Trophoblast cell (in vitro differentiated cells and primary cell): ENCODE measurements at regions not wholly inside any gene's neighbourhood (a gene's known extent, or its start where the extent isn't known, plus 50 kb on each side); places are given as distances from the start of the nearest gene placed in this dataset.

Experiments used
- DNase-seq, 2 donors: peaks; one replicate each; pipeline ENCODE4 v3.0.0-alpha.2; 2016
- H2AFZ ChIP-seq: 2 replicates; pipeline ENCODE4 v1.6.1; 2013; ENCODE audit warnings: low read length, moderate library complexity, mild to moderate bottlenecking; ENCODE audit not compliant: insufficient read depth, poor library complexity
- H2AK5ac ChIP-seq: 2 replicates; pipeline ENCODE4 v1.6.1; 2013; ENCODE audit warnings: mild to moderate bottlenecking, low read length
- H2BK120ac ChIP-seq: 2 replicates; pipeline ENCODE4 v1.6.1; 2013; ENCODE audit warnings: low read length, mild to moderate bottlenecking, moderate library complexity; ENCODE audit not compliant: insufficient read depth, poor library complexity
- H2BK12ac ChIP-seq: 2 replicates; pipeline ENCODE4 v1.6.1; 2013; ENCODE audit warnings: mild to moderate bottlenecking, low read length, moderate library complexity
- H2BK5ac ChIP-seq: 2 replicates; pipeline ENCODE4 v1.6.1; 2013; ENCODE audit warnings: low read length, low read depth, moderate library complexity, mild to moderate bottlenecking; ENCODE audit not compliant: poor library complexity
- H3K14ac ChIP-seq: 2 replicates; pipeline ENCODE4 v1.6.1; 2013; ENCODE audit warnings: mild to moderate bottlenecking, low read length
- H3K18ac ChIP-seq: 2 replicates; pipeline ENCODE4 v1.6.1; 2013; ENCODE audit warnings: mild to moderate bottlenecking, low read length
- H3K23ac ChIP-seq: 2 replicates; pipeline ENCODE4 v1.6.1; 2013; ENCODE audit warnings: low read length
- H3K27ac ChIP-seq: 2 replicates; pipeline ENCODE4 v1.5.1; 2013; ENCODE audit warnings: low read depth, mild to moderate bottlenecking, inconsistent platforms, low read length, moderate library complexity
- H3K27me3 ChIP-seq: 2 replicates; pipeline ENCODE4 v1.6.1; 2013; ENCODE audit warnings: inconsistent platforms, mild to moderate bottlenecking, low read length, moderate library complexity; ENCODE audit not compliant: insufficient read depth
- H3K36me3 ChIP-seq, 2 experiments: 1 replicate in 1 of 2; 2 replicates in 1 of 2; pipeline ENCODE4 v1.6.1; 2013; ENCODE audit warnings: low read length in 2 of 2, mild to moderate bottlenecking in 2 of 2, moderate library complexity in 1 of 2; ENCODE audit not compliant: insufficient read depth in 2 of 2, control insufficient read depth in 1 of 2
- H3K4ac ChIP-seq: 2 replicates; pipeline ENCODE4 v1.6.1; 2013; ENCODE audit warnings: low read depth, mild to moderate bottlenecking, low read length, moderate library complexity
- H3K4me1 ChIP-seq, 2 experiments: 1 replicate in 1 of 2; 2 replicates in 1 of 2; pipeline ENCODE4 v1.6.1; 2013; ENCODE audit warnings: low read length in 2 of 2, mild to moderate bottlenecking in 2 of 2, moderate library complexity in 1 of 2; ENCODE audit not compliant: insufficient read depth in 2 of 2, control insufficient read depth in 1 of 2
- H3K4me2 ChIP-seq: 2 replicates; pipeline ENCODE4 v1.6.1; 2013; ENCODE audit warnings: inconsistent platforms, mild to moderate bottlenecking, low read length, moderate library complexity
- H3K4me3 ChIP-seq: 2 replicates; pipeline ENCODE4 v1.5.1; 2013; ENCODE audit warnings: mild to moderate bottlenecking, low read depth, low read length, inconsistent platforms
- H3K79me1 ChIP-seq: one replicate; pipeline ENCODE4 v1.6.1; 2013; ENCODE audit warnings: low read length
- H3K79me2 ChIP-seq: 2 replicates; pipeline ENCODE4 v1.6.1; 2013; ENCODE audit warnings: low read length, mild to moderate bottlenecking; ENCODE audit not compliant: control insufficient read depth, insufficient read depth, poor library complexity
- H3K9ac ChIP-seq: 2 replicates; pipeline ENCODE4 v1.6.1; 2013; ENCODE audit warnings: mild to moderate bottlenecking, low read length
- H3K9me3 ChIP-seq: 2 replicates; pipeline ENCODE4 v1.6.1; 2013; ENCODE audit warnings: low read depth, mild to moderate bottlenecking, control low read depth, inconsistent platforms, low read length; ENCODE audit not compliant: insufficient read depth
- H4K12ac ChIP-seq: 2 replicates; pipeline ENCODE4 v1.6.1; 2013; ENCODE audit warnings: low read depth, mild to moderate bottlenecking, low read length, moderate library complexity
- H4K8ac ChIP-seq: 2 replicates; pipeline ENCODE4 v1.6.1; 2013; ENCODE audit warnings: low read depth, mild to moderate bottlenecking, low read length, moderate library complexity
- H4K91ac ChIP-seq: one replicate; pipeline ENCODE4 v1.6.1; 2013; ENCODE audit warnings: low read depth, mild to moderate bottlenecking, low read length, moderate library complexity
- WGBS: extraction: QIAGEN DNeasy Blood & Tissue Kit; methylation state at CpG from one replicate; pipeline ENCODE4 v1.1.7; 2013; ENCODE audit warnings: missing lambda C conversion rate; ENCODE audit not compliant: insufficient read length, insufficient coverage; ENCODE audit errors: extremely low coverage; 5-methylcytosine and 5-hydroxymethylcytosine counted together

GRCh38 chr4:165802452-165802851 is 70.6 kb upstream of the TLL1 start:
- H3K79me2 ChIP-seq = no peaks in the 10 kb centered on the region
- DNase-seq = no peak
- no CpG with 5 or more reads among the region's 2 CpGs for WGBS
- H3K9me3 ChIP-seq = no peaks in the 10 kb centered on the region
- H3K79me1 ChIP-seq = no peaks in the 10 kb centered on the region
- no peak overlapping the region for H3K4ac ChIP-seq
- H4K12ac ChIP-seq = no peak overlapping the region
- no peak overlapping the region for H3K4me3 ChIP-seq
- no peak overlapping the region for H2AFZ ChIP-seq
- H3K27ac ChIP-seq = no peak overlapping the region
- no peak overlapping the region for H3K18ac ChIP-seq
- no peak overlapping the region for H4K8ac ChIP-seq
- H3K4me2 ChIP-seq = no peak overlapping the region
- H3K9ac ChIP-seq = no peak overlapping the region
- H2BK120ac ChIP-seq = no peak overlapping the region
- no peak overlapping the region for H2BK12ac ChIP-seq
- no peak overlapping the region for H4K91ac ChIP-seq
- H3K14ac ChIP-seq = no peak overlapping the region
- H3K4me1 ChIP-seq = no peaks in the 10 kb centered on the region
- H2AK5ac ChIP-seq = no peak overlapping the region
- no peaks in the 10 kb centered on the region for H3K27me3 ChIP-seq
- H3K36me3 ChIP-seq = no peaks in the 10 kb centered on the region
- H2BK5ac ChIP-seq = no peak overlapping the region
- H3K23ac ChIP-seq = no peak overlapping the region

DNA sequence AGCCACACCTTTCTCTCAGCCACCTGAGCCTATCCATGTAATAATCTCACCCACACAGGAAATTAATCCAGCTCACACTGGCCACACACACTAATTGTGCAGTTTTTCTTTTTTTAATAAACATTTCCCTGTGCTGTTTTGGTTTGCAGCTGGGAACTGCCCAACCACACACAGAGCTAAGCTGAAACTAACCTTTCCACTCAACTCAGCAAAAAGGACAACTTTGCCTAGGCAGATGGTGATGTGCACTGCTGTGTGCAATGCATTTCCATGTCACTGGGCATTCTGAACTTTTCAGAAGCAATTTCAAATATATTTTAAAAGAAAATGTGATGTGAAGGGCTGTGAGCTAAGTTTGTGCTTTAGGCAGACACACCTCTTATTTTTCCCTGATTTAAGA is 70.0 kb upstream of the TLL1 start:
- Histone ChIP-seq H2AFZ (no peak overlapping the region), H3K36me3 (no peaks in the 10 kb centered on the region), H2BK12ac (no peak overlapping the region), H3K4me1 (no peaks in the 10 kb centered on the region), H3K14ac (no peak overlapping the region), H4K8ac (no peak overlapping the region), H3K79me2 (no peaks in the 10 kb centered on the region), H3K23ac (no peak overlapping the region), H3K4me3 (no peak overlapping the region), H4K12ac (no peak overlapping the region), H3K79me1 (no peaks in the 10 kb centered on the region), H3K18ac (no peak overlapping the region), H2AK5ac (no peak overlapping the region), H3K9me3 (no peaks in the 10 kb centered on the region), H3K27ac (no peak overlapping the region), H3K9ac (no peak overlapping the region), H3K27me3 (no peaks in the 10 kb centered on the region), H4K91ac (no peak overlapping the region), H2BK120ac (no peak overlapping the region), H2BK5ac (no peak overlapping the region), H3K4me2 (no peak overlapping the region), H3K4ac (no peak overlapping the region)
- no peak for DNase-seq

GRCh38 chr4:165805406-165805805 is 67.6 kb upstream of the TLL1 start:
- Histone ChIP-seq H2AFZ (no peak overlapping the region), H3K23ac (no peak overlapping the region), H3K27me3 (no peaks in the 10 kb centered on the region), H2AK5ac (no peak overlapping the region), H4K8ac (no peak overlapping the region), H3K36me3 (no peaks in the 10 kb centered on the region), H3K14ac (no peak overlapping the region), H3K4ac (no peak overlapping the region), H3K4me2 (no peak overlapping the region), H3K18ac (no peak overlapping the region), H2BK120ac (no peak overlapping the region), H3K4me1 (no peaks in the 10 kb centered on the region), H2BK12ac (no peak overlapping the region), H3K9ac (no peak overlapping the region), H4K12ac (no peak overlapping the region), H4K91ac (no peak overlapping the region), H2BK5ac (no peak overlapping the region), H3K4me3 (no peak overlapping the region), H3K27ac (no peak overlapping the region), H3K9me3 (no peaks in the 10 kb centered on the region), H3K79me2 (no peaks in the 10 kb centered on the region), H3K79me1 (no peaks in the 10 kb centered on the region)
- DNase-seq = no peak

DNA sequence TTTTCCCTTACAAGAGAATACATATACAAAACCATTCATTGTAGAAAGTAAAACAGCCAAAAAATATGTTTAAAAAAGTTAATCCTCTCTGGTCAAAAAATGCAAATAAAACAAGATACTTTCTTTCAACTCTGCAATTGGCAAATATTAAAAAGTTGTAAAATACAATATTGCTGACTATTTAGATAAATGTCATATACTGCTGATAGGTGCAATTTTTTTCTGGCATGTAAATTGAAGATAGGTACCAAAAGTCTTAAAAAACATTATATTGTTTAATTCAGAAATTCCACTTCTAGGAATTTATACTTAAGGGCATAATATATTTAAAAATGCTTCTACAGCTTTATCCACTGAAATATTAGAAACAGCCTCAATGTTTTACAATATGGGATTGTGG is 66.4 kb upstream of the TLL1 start:
- no peak for DNase-seq
- H2BK12ac ChIP-seq = no peak overlapping the region
- no peak overlapping the region for H4K12ac ChIP-seq
- H3K4ac ChIP-seq = no peak overlapping the region
- H3K9ac ChIP-seq = no peak overlapping the region
- H3K4me3 ChIP-seq = no peak overlapping the region
- no peak overlapping the region for H4K91ac ChIP-seq
- H3K9me3 ChIP-seq = no peaks in the 10 kb centered on the region
- no peak overlapping the region for H3K14ac ChIP-seq
- no peak overlapping the region for H2BK120ac ChIP-seq
- H3K79me2 ChIP-seq = no peaks in the 10 kb centered on the region
- no peak overlapping the region for H3K4me2 ChIP-seq
- H3K27me3 ChIP-seq = no peaks in the 10 kb centered on the region
- H3K23ac ChIP-seq = no peak overlapping the region
- H2AK5ac ChIP-seq = no peak overlapping the region
- H4K8ac ChIP-seq = no peak overlapping the region
- no peaks in the 10 kb centered on the region for H3K4me1 ChIP-seq
- H3K79me1 ChIP-seq = no peaks in the 10 kb centered on the region
- no peaks in the 10 kb centered on the region for H3K36me3 ChIP-seq
- no peak overlapping the region for H3K18ac ChIP-seq
- no peak overlapping the region for H2BK5ac ChIP-seq
- H3K27ac ChIP-seq = no peak overlapping the region
- no peak overlapping the region for H2AFZ ChIP-seq

- no peak overlapping the region for H2BK5ac ChIP-seq
- no peak overlapping the region for H3K4ac ChIP-seq
- no peak overlapping the region for H4K12ac ChIP-seq
- H3K36me3 ChIP-seq = no peaks in the 10 kb centered on the region
- no peak overlapping the region for H3K23ac ChIP-seq
- H3K4me1 ChIP-seq = no peaks in the 10 kb centered on the region
- WGBS = no CpG with 5 or more reads among the region's 2 CpGs
- H2AFZ ChIP-seq = no peak overlapping the region
- no peak overlapping the region for H2BK12ac ChIP-seq
- no peak overlapping the region for H4K8ac ChIP-seq
- no peaks in the 10 kb centered on the region for H3K79me1 ChIP-seq
- no peak overlapping the region for H4K91ac ChIP-seq
- H3K14ac ChIP-seq = no peak overlapping the region
- H3K27ac ChIP-seq = no peak overlapping the region
- no peak overlapping the region for H2AK5ac ChIP-seq
- no peaks in the 10 kb centered on the region for H3K79me2 ChIP-seq
- no peaks in the 10 kb centered on the region for H3K9me3 ChIP-seq
- H2BK120ac ChIP-seq = no peak overlapping the region
- H3K4me2 ChIP-seq = no peak overlapping the region
- H3K9ac ChIP-seq = no peak overlapping the region
- H3K27me3 ChIP-seq = no peaks in the 10 kb centered on the region
- no peak overlapping the region for H3K4me3 ChIP-seq
- DNase-seq = no peak
- no peak overlapping the region for H3K18ac ChIP-seq
Observed at GRCh38 chr4:165810726-165811125, 62.3 kb upstream of the TLL1 start.
